Trophoblast cell (in vitro differentiated cells and primary cell): ENCODE measurements at regions not wholly inside any gene's neighbourhood (a gene's known extent, or its start where the extent isn't known, plus 50 kb on each side); places are given as distances from the start of the nearest gene placed in this dataset.
A peak's percentile ranks its signal among the peaks of the same experiment; 100 is the strongest.

ENCODE experiments used
- DNase-seq, 2 donors: peaks; one replicate each; pipeline ENCODE4 v3.0.0-alpha.2; 2016
- H2AFZ ChIP-seq: 2 replicates; pipeline ENCODE4 v1.6.1; 2013; ENCODE audit warnings: low read length, moderate library complexity, mild to moderate bottlenecking; ENCODE audit not compliant: insufficient read depth, poor library complexity
- H2AK5ac ChIP-seq: 2 replicates; pipeline ENCODE4 v1.6.1; 2013; ENCODE audit warnings: mild to moderate bottlenecking, low read length
- H2BK120ac ChIP-seq: 2 replicates; pipeline ENCODE4 v1.6.1; 2013; ENCODE audit warnings: low read length, mild to moderate bottlenecking, moderate library complexity; ENCODE audit not compliant: insufficient read depth, poor library complexity
- H2BK12ac ChIP-seq: 2 replicates; pipeline ENCODE4 v1.6.1; 2013; ENCODE audit warnings: mild to moderate bottlenecking, low read length, moderate library complexity
- H2BK5ac ChIP-seq: 2 replicates; pipeline ENCODE4 v1.6.1; 2013; ENCODE audit warnings: low read length, low read depth, moderate library complexity, mild to moderate bottlenecking; ENCODE audit not compliant: poor library complexity
- H3K14ac ChIP-seq: 2 replicates; pipeline ENCODE4 v1.6.1; 2013; ENCODE audit warnings: mild to moderate bottlenecking, low read length
- H3K18ac ChIP-seq: 2 replicates; pipeline ENCODE4 v1.6.1; 2013; ENCODE audit warnings: mild to moderate bottlenecking, low read length
- H3K23ac ChIP-seq: 2 replicates; pipeline ENCODE4 v1.6.1; 2013; ENCODE audit warnings: low read length
- H3K27ac ChIP-seq: 2 replicates; pipeline ENCODE4 v1.5.1; 2013; ENCODE audit warnings: low read depth, mild to moderate bottlenecking, inconsistent platforms, low read length, moderate library complexity
- H3K27me3 ChIP-seq: 2 replicates; pipeline ENCODE4 v1.6.1; 2013; ENCODE audit warnings: inconsistent platforms, mild to moderate bottlenecking, low read length, moderate library complexity; ENCODE audit not compliant: insufficient read depth
- H3K36me3 ChIP-seq, 2 experiments: 1 replicate in 1 of 2; 2 replicates in 1 of 2; pipeline ENCODE4 v1.6.1; 2013; ENCODE audit warnings: low read length in 2 of 2, mild to moderate bottlenecking in 2 of 2, moderate library complexity in 1 of 2; ENCODE audit not compliant: insufficient read depth in 2 of 2, control insufficient read depth in 1 of 2
- H3K4ac ChIP-seq: 2 replicates; pipeline ENCODE4 v1.6.1; 2013; ENCODE audit warnings: low read depth, mild to moderate bottlenecking, low read length, moderate library complexity
- H3K4me1 ChIP-seq, 2 experiments: 1 replicate in 1 of 2; 2 replicates in 1 of 2; pipeline ENCODE4 v1.6.1; 2013; ENCODE audit warnings: low read length in 2 of 2, mild to moderate bottlenecking in 2 of 2, moderate library complexity in 1 of 2; ENCODE audit not compliant: insufficient read depth in 2 of 2, control insufficient read depth in 1 of 2
- H3K4me2 ChIP-seq: 2 replicates; pipeline ENCODE4 v1.6.1; 2013; ENCODE audit warnings: inconsistent platforms, mild to moderate bottlenecking, low read length, moderate library complexity
- H3K4me3 ChIP-seq: 2 replicates; pipeline ENCODE4 v1.5.1; 2013; ENCODE audit warnings: mild to moderate bottlenecking, low read depth, low read length, inconsistent platforms
- H3K79me1 ChIP-seq: one replicate; pipeline ENCODE4 v1.6.1; 2013; ENCODE audit warnings: low read length
- H3K79me2 ChIP-seq: 2 replicates; pipeline ENCODE4 v1.6.1; 2013; ENCODE audit warnings: low read length, mild to moderate bottlenecking; ENCODE audit not compliant: control insufficient read depth, insufficient read depth, poor library complexity
- H3K9ac ChIP-seq: 2 replicates; pipeline ENCODE4 v1.6.1; 2013; ENCODE audit warnings: mild to moderate bottlenecking, low read length
- H3K9me3 ChIP-seq: 2 replicates; pipeline ENCODE4 v1.6.1; 2013; ENCODE audit warnings: low read depth, mild to moderate bottlenecking, control low read depth, inconsistent platforms, low read length; ENCODE audit not compliant: insufficient read depth
- H4K12ac ChIP-seq: 2 replicates; pipeline ENCODE4 v1.6.1; 2013; ENCODE audit warnings: low read depth, mild to moderate bottlenecking, low read length, moderate library complexity
- H4K8ac ChIP-seq: 2 replicates; pipeline ENCODE4 v1.6.1; 2013; ENCODE audit warnings: low read depth, mild to moderate bottlenecking, low read length, moderate library complexity
- H4K91ac ChIP-seq: one replicate; pipeline ENCODE4 v1.6.1; 2013; ENCODE audit warnings: low read depth, mild to moderate bottlenecking, low read length, moderate library complexity
- WGBS: extraction: QIAGEN DNeasy Blood & Tissue Kit; methylation state at CpG from one replicate; pipeline ENCODE4 v1.1.7; 2013; ENCODE audit warnings: missing lambda C conversion rate; ENCODE audit not compliant: insufficient read length, insufficient coverage; ENCODE audit errors: extremely low coverage; 5-methylcytosine and 5-hydroxymethylcytosine counted together

DNA sequence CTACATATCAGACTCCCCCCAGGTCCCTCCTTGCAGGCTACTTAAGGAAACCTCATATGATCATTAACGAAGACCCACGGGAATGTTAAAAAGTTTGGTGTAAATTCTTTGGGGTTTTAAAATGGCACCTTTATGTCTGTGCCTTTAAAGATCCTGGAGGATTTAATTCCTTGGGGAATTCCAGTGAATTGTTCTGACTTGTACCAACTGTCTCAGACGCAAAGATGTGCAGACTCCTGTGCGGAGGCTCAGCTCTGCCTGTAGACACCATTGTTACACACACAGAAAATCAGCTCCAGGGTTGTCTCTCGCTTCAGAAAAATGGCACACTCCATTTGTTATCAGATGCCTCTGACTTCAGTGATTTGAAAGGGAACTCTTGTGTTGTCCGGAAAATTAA is 414.4 kb upstream of the CFAP20DC start:
- Histone ChIP-seq H3K4me3 (no peak overlapping the region), H2BK5ac (peak overlapping the region; percentile 38), H3K27ac (peak overlapping the region; percentile 20), H3K9ac (no peak overlapping the region), H2AFZ (no peak overlapping the region), H4K8ac (no peak overlapping the region), H3K79me1 (peaks cover 8% of the 10 kb centered on the region), H2AK5ac (no peak overlapping the region), H4K91ac (no peak overlapping the region), H4K12ac (no peak overlapping the region), H2BK12ac (no peak overlapping the region), H3K23ac (no peak overlapping the region), H3K4ac (no peak overlapping the region), H3K79me2 (no peaks in the 10 kb centered on the region), H3K14ac (no peak overlapping the region), H3K9me3 (no peaks in the 10 kb centered on the region), H3K36me3 (peaks cover 0 to 1% of the 10 kb centered on the region in 2 experiments), H3K18ac (no peak overlapping the region), H3K4me2 (peak overlapping the region; percentile 27), H3K4me1 (peaks cover 0 to 2% of the 10 kb centered on the region in 2 experiments), H3K27me3 (no peaks in the 10 kb centered on the region), H2BK120ac (no peak overlapping the region)
- DNase-seq, result no peak
- no CpG with 5 or more reads among the region's 6 CpGs for WGBS

DNA sequence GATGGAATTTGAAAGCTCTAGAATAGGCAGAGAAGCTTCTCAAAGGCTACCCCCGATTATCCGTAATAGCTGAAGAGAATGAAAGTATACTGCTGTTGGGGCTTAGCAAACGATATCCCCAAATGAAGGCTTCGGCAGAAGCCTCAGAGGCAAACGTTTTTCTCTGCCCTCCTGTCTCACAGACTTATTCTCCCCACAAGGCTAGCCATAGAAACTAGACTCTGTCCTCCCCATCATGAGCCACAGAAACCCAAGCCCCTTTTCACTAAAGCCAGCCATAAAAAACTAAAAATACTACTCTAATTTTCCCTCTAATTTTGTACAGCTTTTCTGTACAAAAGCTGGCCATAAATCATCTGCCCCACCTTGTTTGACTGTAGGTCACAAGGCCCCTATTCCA is 413.4 kb upstream of the CFAP20DC start:
- Histone ChIP-seq H4K12ac (no peak overlapping the region), H3K79me1 (peaks cover 7% of the 10 kb centered on the region), H4K91ac (peak overlapping the region; percentile 36), H2BK120ac (peak overlapping the region; percentile 1), H2BK5ac (no peak overlapping the region), H3K27me3 (no peaks in the 10 kb centered on the region), H2AK5ac (no peak overlapping the region), H3K9ac (no peak overlapping the region), H4K8ac (no peak overlapping the region), H3K27ac (no peak overlapping the region), H3K4me1 (peaks cover 0 to 2% of the 10 kb centered on the region in 2 experiments), H3K9me3 (no peaks in the 10 kb centered on the region), H3K4ac (no peak overlapping the region), H2BK12ac (peak overlapping the region; percentile 84), H3K14ac (no peak overlapping the region), H3K23ac (no peak overlapping the region), H3K4me2 (no peak overlapping the region), H2AFZ (no peak overlapping the region), H3K36me3 (peaks cover 0 to 1% of the 10 kb centered on the region in 2 experiments), H3K4me3 (no peak overlapping the region), H3K79me2 (no peaks in the 10 kb centered on the region), H3K18ac (no peak overlapping the region)
- no CpG with 5 or more reads among the region's 5 CpGs for WGBS
- DNase-seq, result no peak

DNA sequence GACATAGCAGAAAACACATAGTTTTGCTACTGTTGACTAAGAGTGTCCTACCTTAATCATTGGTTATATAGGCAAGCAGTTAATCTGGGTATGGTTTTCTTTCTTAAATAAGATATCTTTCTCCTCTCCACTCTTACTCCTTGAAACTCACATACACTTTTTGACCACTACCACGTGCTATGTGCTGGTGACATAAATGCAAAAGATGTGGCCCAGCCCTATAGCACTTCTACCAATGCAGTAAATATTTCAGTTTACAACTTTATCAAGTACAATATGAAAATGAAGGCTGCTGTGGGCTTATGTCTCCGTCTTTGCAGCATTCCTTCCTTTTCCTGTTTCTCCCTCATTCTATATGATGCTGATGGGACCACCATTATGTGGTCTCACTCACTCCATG is 410.2 kb upstream of the CFAP20DC start:
- Histone ChIP-seq H3K4me3 (no peak overlapping the region), H4K12ac (no peak overlapping the region), H3K79me2 (no peaks in the 10 kb centered on the region), H2AFZ (no peak overlapping the region), H3K4me1 (peaks cover 0 to 2% of the 10 kb centered on the region in 2 experiments), H3K4ac (no peak overlapping the region), H3K18ac (no peak overlapping the region), H4K8ac (no peak overlapping the region), H2BK120ac (no peak overlapping the region), H3K36me3 (no peaks in the 10 kb centered on the region), H3K4me2 (no peak overlapping the region), H3K27me3 (no peaks in the 10 kb centered on the region), H3K79me1 (peaks cover 4% of the 10 kb centered on the region), H4K91ac (no peak overlapping the region), H3K9ac (no peak overlapping the region), H3K9me3 (peaks cover 1% of the 10 kb centered on the region), H3K14ac (no peak overlapping the region), H2BK5ac (no peak overlapping the region), H3K23ac (no peak overlapping the region), H2BK12ac (no peak overlapping the region), H2AK5ac (no peak overlapping the region), H3K27ac (no peak overlapping the region)
- no peak for DNase-seq
- WGBS, result no CpG with 5 or more reads among the region's 2 CpGs

DNA sequence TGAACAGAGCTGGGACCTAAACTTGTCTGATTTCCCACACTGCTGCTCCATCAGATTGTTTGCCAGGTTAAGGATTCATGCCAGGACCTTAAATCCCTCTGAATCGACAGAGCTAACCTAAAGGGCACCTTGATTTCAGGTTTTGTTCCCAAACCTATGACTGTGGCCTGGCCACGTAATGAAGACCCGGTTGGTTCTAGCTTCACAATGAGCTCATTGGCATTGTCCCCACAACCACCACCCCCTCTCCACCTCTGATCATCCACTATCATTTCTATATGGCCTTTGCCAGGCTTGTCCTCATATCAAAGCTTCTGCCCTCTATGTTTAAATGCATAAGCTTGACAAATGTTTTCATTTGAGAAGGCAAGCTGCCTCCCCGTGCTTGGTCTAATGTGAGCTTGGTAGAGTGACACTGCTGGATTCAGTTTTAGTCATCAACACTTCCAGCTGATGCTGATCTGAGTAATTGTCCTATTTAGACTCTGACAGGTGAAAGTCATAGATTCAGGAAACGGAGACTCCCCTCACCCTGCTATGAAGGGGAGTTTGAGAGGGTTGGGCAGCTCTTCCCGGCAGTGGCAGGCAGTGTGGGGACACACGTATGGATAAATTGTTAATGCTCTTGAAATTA is 407.1 kb upstream of the CFAP20DC start:
- H3K36me3 ChIP-seq, result no peaks in the 10 kb centered on the region
- no peak overlapping the region for H2BK12ac ChIP-seq
- WGBS, result no CpG with 5 or more reads among the region's 7 CpGs

More for the DNA sequence above, 407.1 kb upstream of the CFAP20DC start:
- no peak overlapping the region for H3K23ac ChIP-seq
- no peak overlapping the region for H3K14ac ChIP-seq
- no peaks in the 10 kb centered on the region for H3K27me3 ChIP-seq
- H3K79me1 ChIP-seq, result peaks cover under 1% of the 10 kb centered on the region
- H3K79me2 ChIP-seq, result no peaks in the 10 kb centered on the region
- no peak overlapping the region for H3K4me3 ChIP-seq
- peaks cover under 1% of the 10 kb centered on the region in 2 experiments for H3K4me1 ChIP-seq
- no peak overlapping the region for H2BK5ac ChIP-seq
- no peak overlapping the region for H3K27ac ChIP-seq
- H3K9me3 ChIP-seq, result peaks cover 1% of the 10 kb centered on the region
- no peak overlapping the region for H4K12ac ChIP-seq
- no peak overlapping the region for H3K9ac ChIP-seq
- no peak overlapping the region for H4K91ac ChIP-seq
- no peak overlapping the region for H3K4ac ChIP-seq
- no peak overlapping the region for H2BK120ac ChIP-seq
- H4K8ac ChIP-seq, result no peak overlapping the region
- no peak overlapping the region for H3K18ac ChIP-seq
- no peak overlapping the region for H3K4me2 ChIP-seq
- DNase-seq, result no peak
- H2AK5ac ChIP-seq, result no peak overlapping the region
- H2AFZ ChIP-seq, result no peak overlapping the region
